GM13977 (cell line): ENCODE measurements at regions not wholly inside any gene's neighbourhood (a gene's known extent, or its start where the extent isn't known, plus 50 kb on each side); places are given as distances from the start of the nearest gene placed in this dataset.

ENCODE experiments used
- DNase-seq: peaks from one replicate; pipeline ENCODE4 v3.0.0; 2012; ENCODE audit warnings: low spot score
- CTCF ChIP-seq: IDR thresholded peaks from 2 replicates; pipeline ENCODE4 v1.5.1; 2012; ENCODE audit warnings: mild to moderate bottlenecking, control low read depth; ENCODE audit not compliant: insufficient read depth; ENCODE audit errors: extremely low read depth, missing control alignments
- in situ Hi-C: fragments of 300-500 bp; cut with MboI; formaldehyde crosslinking; loops from one replicate; pipeline ENCODE4 v1.12.0; 2022; ENCODE audit warnings: low sequenced_read_pairs, low pct_unique_long_range_greater_than_20kb, mixed read lengths, inconsistent platforms; ENCODE audit not compliant: unreplicated experiment

- no peak for DNase-seq
- TF ChIP-seq CTCF = no peak
- in situ Hi-C loops = no loop called here
These were observed 591.1 kb downstream of the SEMA5A start for GRCh38 chr5:8954801-8955200.

- TF ChIP-seq CTCF = no peak
- no peak for DNase-seq
- in situ Hi-C loops = no loop called here
These were observed 589.2 kb downstream of the SEMA5A start for GRCh38 chr5:8956659-8957058.

- no peak for DNase-seq
- in situ Hi-C loops = no loop called here
These were observed 587.3 kb downstream of the SEMA5A start for GRCh38 chr5:8958602-8959001.

GRCh38 chr5:8961219-8961618 lies 584.7 kb downstream of the SEMA5A start:
- TF ChIP-seq CTCF = no peak
- no peak for DNase-seq
- in situ Hi-C loops = no loop called here

More at GRCh38 chr5:8958602-8959001, 587.3 kb downstream of the SEMA5A start:
- no peak for TF ChIP-seq CTCF

GRCh38 chr5:8961956-8962355 lies 583.9 kb downstream of the SEMA5A start:
- TF ChIP-seq CTCF = no peak
- in situ Hi-C loops = no loop called here
- no peak for DNase-seq

GRCh38 chr5:8981016-8981415 lies 564.9 kb downstream of the SEMA5A start:
- DNase-seq = no peak
- in situ Hi-C loops = no loop called here
- TF ChIP-seq CTCF = no peak

- DNase-seq = no peak
- no peak for TF ChIP-seq CTCF
- in situ Hi-C loops = no loop called here
These were observed 564.4 kb downstream of the SEMA5A start for GRCh38 chr5:8981496-8981895.
